ENCODE measurements at regions not wholly inside any gene's neighbourhood (a gene's known extent, or its start where the extent isn't known, plus 50 kb on each side); places are given as distances from the start of the nearest gene placed in this dataset.
"Not testable (repeated sequence)": the region's sequence is repeated elsewhere in the genome, so short reads cannot be mapped to it uniquely, and the experiment has no call there.

GRCh38 chr6:167412506-167412905 lies 87.6 kb downstream of the TTLL2 start:
- Histone ChIP-seq H3K36me3 (ENCODE audit: control insufficient read depth, insufficient read depth, low read length) (no peaks in the 10 kb centered on the region), H3K27ac (ENCODE audit: low read depth, low read length) (no peak overlapping the region), H3K27me3 (ENCODE audit: control insufficient read depth, insufficient read depth, low read length) (no peaks in the 10 kb centered on the region), H3K4me1 (ENCODE audit: control insufficient read depth, insufficient read depth, low read length) (no peaks in the 10 kb centered on the region), H3K4me3 (ENCODE audit: low read length) (no peak overlapping the region), H3K9ac (ENCODE audit: low read length) (no peak overlapping the region)

- no peaks in the 10 kb centered on the region for H3K27me3 ChIP-seq (ENCODE audit: control insufficient read depth, insufficient read depth, low read length)
These were observed 90.6 kb downstream of the TTLL2 start for GRCh38 chr6:167415441-167415961.

GRCh38 chr6:167416676-167417430 lies 92.0 kb downstream of the TTLL2 start:
- Histone ChIP-seq H3K4me3 (ENCODE audit: low read length) (no peak overlapping the region), H3K27ac (ENCODE audit: low read depth, low read length) (no peak overlapping the region), H3K27me3 (ENCODE audit: control insufficient read depth, insufficient read depth, low read length) (no peaks in the 10 kb centered on the region), H3K4me1 (ENCODE audit: control insufficient read depth, insufficient read depth, low read length) (no peaks in the 10 kb centered on the region), H3K36me3 (ENCODE audit: control insufficient read depth, insufficient read depth, low read length) (no peaks in the 10 kb centered on the region), H3K9ac (ENCODE audit: low read length) (no peak overlapping the region)

More at GRCh38 chr6:167415441-167415961, 90.6 kb downstream of the TTLL2 start:
- no peak overlapping the region for H3K27ac ChIP-seq (ENCODE audit: low read depth, low read length)
- no peaks in the 10 kb centered on the region for H3K36me3 ChIP-seq (ENCODE audit: control insufficient read depth, insufficient read depth, low read length)
- H3K4me3 ChIP-seq (ENCODE audit: low read length) = no peak overlapping the region
- H3K9ac ChIP-seq (ENCODE audit: low read length) = no peak overlapping the region
- no peaks in the 10 kb centered on the region for H3K4me1 ChIP-seq (ENCODE audit: control insufficient read depth, insufficient read depth, low read length)

GRCh38 chr6:167420177-167420576 lies 95.3 kb downstream of the TTLL2 start:
- no peak overlapping the region for H3K27ac ChIP-seq (ENCODE audit: low read depth, low read length)
- no peak overlapping the region for H3K9ac ChIP-seq (ENCODE audit: low read length)
- no peaks in the 10 kb centered on the region for H3K27me3 ChIP-seq (ENCODE audit: control insufficient read depth, insufficient read depth, low read length)
- no peaks in the 10 kb centered on the region for H3K4me1 ChIP-seq (ENCODE audit: control insufficient read depth, insufficient read depth, low read length)
- H3K4me3 ChIP-seq (ENCODE audit: low read length) = no peak overlapping the region
- no peaks in the 10 kb centered on the region for H3K36me3 ChIP-seq (ENCODE audit: control insufficient read depth, insufficient read depth, low read length)

- Histone ChIP-seq H3K9ac (ENCODE audit: low read length) (no peak overlapping the region), H3K4me3 (ENCODE audit: low read length) (peak overlapping the region; percentile 19), H3K27me3 (ENCODE audit: control insufficient read depth, insufficient read depth, low read length) (no peaks in the 10 kb centered on the region), H3K4me1 (ENCODE audit: control insufficient read depth, insufficient read depth, low read length) (no peaks in the 10 kb centered on the region), H3K36me3 (ENCODE audit: control insufficient read depth, insufficient read depth, low read length) (no peaks in the 10 kb centered on the region), H3K27ac (ENCODE audit: low read depth, low read length) (no peak overlapping the region)
These were observed 96.2 kb downstream of the TTLL2 start for GRCh38 chr6:167420858-167421766.

- not testable (repeated sequence) for H3K36me3 ChIP-seq (ENCODE audit: control insufficient read depth, insufficient read depth, low read length); H3K9ac ChIP-seq (ENCODE audit: low read length); H3K4me1 ChIP-seq (ENCODE audit: control insufficient read depth, insufficient read depth, low read length); H3K4me3 ChIP-seq (ENCODE audit: low read length); H3K27ac ChIP-seq (ENCODE audit: low read depth, low read length); H3K27me3 ChIP-seq (ENCODE audit: control insufficient read depth, insufficient read depth, low read length)
These were observed 97.1 kb downstream of the TTLL2 start for GRCh38 chr6:167421944-167422343.

GRCh38 chr6:167422934-167423333 lies 98.0 kb downstream of the TTLL2 start:
- H3K36me3 ChIP-seq (ENCODE audit: control insufficient read depth, insufficient read depth, low read length) = no peaks in the 10 kb centered on the region
- H3K27me3 ChIP-seq (ENCODE audit: control insufficient read depth, insufficient read depth, low read length) = no peaks in the 10 kb centered on the region
- no peak overlapping the region for H3K9ac ChIP-seq (ENCODE audit: low read length)
- H3K27ac ChIP-seq (ENCODE audit: low read depth, low read length) = no peak overlapping the region
- H3K4me3 ChIP-seq (ENCODE audit: low read length) = no peak overlapping the region
- no peaks in the 10 kb centered on the region for H3K4me1 ChIP-seq (ENCODE audit: control insufficient read depth, insufficient read depth, low read length)

GRCh38 chr6:167424060-167424673 lies 99.3 kb downstream of the TTLL2 start:
- no peaks in the 10 kb centered on the region for H3K4me1 ChIP-seq (ENCODE audit: control insufficient read depth, insufficient read depth, low read length)

GRCh38 chr6:167424700-167425099 lies 99.8 kb downstream of the TTLL2 start:
- Histone ChIP-seq H3K9ac (ENCODE audit: low read length) (no peak overlapping the region), H3K36me3 (ENCODE audit: control insufficient read depth, insufficient read depth, low read length) (no peaks in the 10 kb centered on the region), H3K27ac (ENCODE audit: low read depth, low read length) (no peak overlapping the region)

More at GRCh38 chr6:167424060-167424673, 99.3 kb downstream of the TTLL2 start:
- no peaks in the 10 kb centered on the region for H3K27me3 ChIP-seq (ENCODE audit: control insufficient read depth, insufficient read depth, low read length)
- no peak overlapping the region for H3K27ac ChIP-seq (ENCODE audit: low read depth, low read length)
- H3K4me3 ChIP-seq (ENCODE audit: low read length) = peak overlapping the region; percentile 15
- H3K36me3 ChIP-seq (ENCODE audit: control insufficient read depth, insufficient read depth, low read length) = no peaks in the 10 kb centered on the region
- no peak overlapping the region for H3K9ac ChIP-seq (ENCODE audit: low read length)

GRCh38 chr6:167426084-167426483 lies 101.2 kb downstream of the TTLL2 start:
- H3K27me3 ChIP-seq (ENCODE audit: control insufficient read depth, insufficient read depth, low read length) = no peaks in the 10 kb centered on the region
- H3K27ac ChIP-seq (ENCODE audit: low read depth, low read length) = no peak overlapping the region
- H3K4me3 ChIP-seq (ENCODE audit: low read length) = no peak overlapping the region
- H3K4me1 ChIP-seq (ENCODE audit: control insufficient read depth, insufficient read depth, low read length) = no peaks in the 10 kb centered on the region
- no peaks in the 10 kb centered on the region for H3K36me3 ChIP-seq (ENCODE audit: control insufficient read depth, insufficient read depth, low read length)
- no peak overlapping the region for H3K9ac ChIP-seq (ENCODE audit: low read length)

More at GRCh38 chr6:167424700-167425099, 99.8 kb downstream of the TTLL2 start:
- no peaks in the 10 kb centered on the region for H3K27me3 ChIP-seq (ENCODE audit: control insufficient read depth, insufficient read depth, low read length)
- no peak overlapping the region for H3K4me3 ChIP-seq (ENCODE audit: low read length)
- H3K4me1 ChIP-seq (ENCODE audit: control insufficient read depth, insufficient read depth, low read length) = no peaks in the 10 kb centered on the region

GRCh38 chr6:167426651-167427050 lies 101.8 kb downstream of the TTLL2 start:
- Histone ChIP-seq H3K27me3 (ENCODE audit: control insufficient read depth, insufficient read depth, low read length) (no peaks in the 10 kb centered on the region), H3K9ac (ENCODE audit: low read length) (no peak overlapping the region), H3K4me1 (ENCODE audit: control insufficient read depth, insufficient read depth, low read length) (no peaks in the 10 kb centered on the region), H3K27ac (ENCODE audit: low read depth, low read length) (no peak overlapping the region), H3K36me3 (ENCODE audit: control insufficient read depth, insufficient read depth, low read length) (no peaks in the 10 kb centered on the region), H3K4me3 (ENCODE audit: low read length) (no peak overlapping the region)

- H3K27me3 ChIP-seq (ENCODE audit: control insufficient read depth, insufficient read depth, low read length) = no peaks in the 10 kb centered on the region
- no peaks in the 10 kb centered on the region for H3K36me3 ChIP-seq (ENCODE audit: control insufficient read depth, insufficient read depth, low read length)
- no peak overlapping the region for H3K27ac ChIP-seq (ENCODE audit: low read depth, low read length)
- H3K9ac ChIP-seq (ENCODE audit: low read length) = no peak overlapping the region
- H3K4me1 ChIP-seq (ENCODE audit: control insufficient read depth, insufficient read depth, low read length) = no peaks in the 10 kb centered on the region
- no peak overlapping the region for H3K4me3 ChIP-seq (ENCODE audit: low read length)
These were observed 103.9 kb downstream of the TTLL2 start for GRCh38 chr6:167428664-167429333.

All from rectal smooth muscle tissue (tissue), 1 donor.